NK-92 treated with Interleukin-12 subunit alpha and Interleukin-12 subunit beta, amount 100 ng/mL, for 24 hours (cell line): ENCODE measurements at regions not wholly inside any gene's neighbourhood (a gene's known extent, or its start where the extent isn't known, plus 50 kb on each side); places are given as distances from the start of the nearest gene placed in this dataset.

Experiments
- DNase-seq: peaks from one replicate; lab custom pipeline; 2025; lab: John Stamatoyannopoulos, UW

DNA sequence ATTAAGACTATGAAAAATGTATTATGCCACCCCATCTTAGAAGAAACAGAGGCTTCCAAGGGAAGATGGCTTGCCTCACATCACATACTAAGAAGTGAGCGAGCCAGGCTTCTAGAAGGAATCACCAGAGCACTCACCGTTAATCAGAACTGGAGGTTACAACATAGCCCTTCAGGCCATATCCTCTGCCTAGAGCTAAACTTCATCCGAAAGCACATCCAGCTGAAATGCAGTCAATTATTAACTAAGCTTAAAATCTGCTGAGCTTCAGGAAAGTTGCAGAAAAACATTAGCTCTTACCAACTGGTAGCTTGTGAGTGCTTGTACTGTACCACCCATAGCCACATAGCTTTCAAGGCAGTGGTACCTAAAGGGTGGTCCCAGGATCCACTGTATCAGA, 483.2 kb downstream of the TBL1XR1 start:
- no peak for DNase-seq

GRCh38 chr3:176712191-176712590, 485.1 kb downstream of the TBL1XR1 start:
- DNase-seq: no peak

DNA sequence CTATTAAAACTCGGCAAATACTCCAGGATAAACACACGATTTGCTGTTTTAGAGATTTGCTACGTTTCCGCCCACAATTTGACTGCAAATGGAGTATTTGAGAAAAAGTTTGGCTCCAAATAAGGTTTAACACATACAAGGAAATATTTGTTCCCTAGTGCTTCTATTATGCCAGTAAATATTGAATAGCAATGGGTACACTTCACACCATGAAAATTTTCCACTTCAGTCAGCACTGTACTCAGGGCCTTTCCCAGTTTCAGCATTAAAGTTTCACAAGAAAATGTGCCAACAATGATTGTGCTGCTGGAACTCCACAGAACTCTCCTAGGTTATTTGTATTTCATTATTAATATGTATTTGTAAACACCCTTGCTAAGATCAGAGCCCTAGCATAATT, 498.0 kb downstream of the TBL1XR1 start:
- DNase-seq: no peak

DNA sequence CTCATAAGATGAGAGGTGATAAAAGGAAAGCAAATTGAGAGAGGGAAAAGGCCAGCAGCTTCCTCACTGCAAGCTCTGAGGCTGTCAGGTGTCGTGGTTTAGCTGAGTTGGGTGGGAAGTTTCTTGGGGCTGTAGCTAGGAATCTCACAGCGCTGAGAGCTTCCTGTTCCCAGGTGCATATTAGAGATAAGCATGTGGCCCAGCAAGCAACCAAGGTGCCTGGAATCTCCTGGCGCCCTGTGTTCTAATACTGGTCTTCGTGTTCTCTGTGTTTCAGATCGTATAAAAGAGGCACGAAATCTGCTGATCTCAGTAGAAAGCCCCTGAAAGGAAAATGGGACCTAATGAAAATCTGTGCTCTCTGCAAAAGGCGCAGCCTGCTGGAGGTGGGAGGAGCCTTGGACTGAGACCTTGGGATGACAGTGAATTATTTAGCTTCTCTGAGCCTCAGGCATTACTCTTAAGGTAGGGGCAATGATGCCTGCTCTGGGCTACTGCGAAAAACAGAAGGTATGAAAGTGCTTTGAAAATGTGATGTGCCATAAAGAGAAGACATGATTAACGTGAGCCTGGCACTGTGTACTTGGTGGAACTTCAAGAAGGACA, 499.9 kb downstream of the TBL1XR1 start:
- no peak for DNase-seq

DNA sequence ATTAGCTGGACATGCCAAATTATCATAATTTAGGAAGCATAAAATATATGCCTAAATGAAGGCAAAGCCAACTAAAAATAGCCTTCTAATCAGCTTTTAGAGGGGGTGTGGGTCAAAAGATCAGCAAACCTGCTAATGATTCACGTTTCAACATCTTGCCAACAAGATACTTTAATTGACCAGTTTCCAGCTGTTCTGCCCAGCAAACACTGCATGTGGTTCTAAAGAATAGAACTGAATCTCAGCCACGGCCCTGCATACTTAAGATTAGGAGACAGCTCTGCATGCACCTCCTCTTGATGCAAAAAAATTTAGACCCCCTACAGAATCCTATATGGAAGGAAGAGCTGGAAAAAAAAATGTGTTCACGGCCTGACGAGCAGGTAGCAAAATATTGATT, 500.5 kb downstream of the TBL1XR1 start:
- DNase-seq: no peak

DNA sequence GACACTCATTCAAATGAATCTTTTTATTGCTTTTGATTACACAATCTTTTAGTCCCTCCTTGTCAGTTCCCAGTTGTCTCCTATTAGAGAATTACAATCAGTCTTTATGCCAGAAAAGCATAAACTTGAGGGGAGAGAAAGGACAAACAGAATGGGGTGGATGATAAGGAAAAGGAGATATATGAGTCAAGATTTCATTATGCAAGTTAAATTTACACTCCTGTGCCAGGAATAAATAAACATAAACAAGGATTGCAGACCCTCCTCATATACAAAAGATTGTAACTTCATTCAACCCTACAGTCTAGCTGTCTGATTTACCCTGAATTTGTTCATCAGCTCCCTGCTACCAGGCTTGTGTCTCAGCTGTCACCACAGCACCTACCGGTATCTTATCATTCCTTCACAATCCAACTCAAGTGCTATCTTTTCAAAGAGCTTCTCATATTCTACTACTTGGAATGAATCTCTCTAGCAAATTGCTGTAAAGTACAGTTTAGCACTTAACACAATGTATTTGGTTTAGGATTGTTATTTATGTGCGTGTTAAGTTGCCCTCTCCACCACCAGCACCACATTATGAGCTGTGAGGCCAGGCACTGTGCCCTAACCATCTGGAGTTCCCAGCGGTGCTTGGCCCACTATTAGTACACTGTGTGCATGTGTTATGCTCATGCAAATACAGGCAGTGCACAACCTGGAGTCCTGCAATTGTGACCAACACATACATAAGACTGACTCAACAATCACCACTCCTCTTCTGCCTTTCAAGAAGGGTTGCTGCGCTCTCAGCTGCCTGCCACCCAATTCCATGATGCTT, 504.1 kb downstream of the TBL1XR1 start:
- no peak for DNase-seq

DNA sequence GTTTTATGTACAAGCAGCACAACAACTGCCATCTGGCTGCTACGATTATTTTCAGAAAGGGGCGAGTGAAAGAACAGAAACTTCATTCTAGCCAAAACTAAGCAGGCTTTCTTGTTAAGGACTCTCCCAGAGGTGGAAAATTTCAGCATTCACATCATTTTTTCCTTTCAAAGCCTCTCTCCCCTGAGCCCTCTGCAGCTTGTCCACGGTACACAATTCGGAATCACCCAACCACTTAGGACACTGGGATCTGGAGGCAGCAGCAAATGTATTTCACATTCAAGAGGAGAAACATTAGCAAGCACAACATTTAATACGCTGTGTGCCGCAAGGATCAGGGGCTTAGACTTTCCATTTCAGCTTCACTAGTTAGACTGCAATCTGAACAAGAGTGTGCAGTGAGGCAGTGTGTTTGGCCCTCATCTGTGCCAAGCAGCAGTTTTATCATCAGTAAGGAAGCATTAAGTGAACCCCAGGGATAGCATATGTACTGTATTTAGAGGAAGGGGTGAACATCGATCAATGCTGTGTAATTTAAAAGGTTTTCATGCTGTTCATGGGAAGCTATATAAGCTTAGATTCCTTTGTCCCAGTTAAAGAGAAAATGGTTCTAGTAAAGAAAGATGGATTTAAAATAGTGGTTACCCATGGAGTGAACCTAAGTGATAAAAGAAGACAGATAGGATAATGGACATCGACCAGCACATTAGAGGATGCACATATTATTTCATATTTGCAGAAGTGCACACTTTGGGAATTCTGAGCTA, 504.9 kb downstream of the TBL1XR1 start:
- no peak for DNase-seq

DNA sequence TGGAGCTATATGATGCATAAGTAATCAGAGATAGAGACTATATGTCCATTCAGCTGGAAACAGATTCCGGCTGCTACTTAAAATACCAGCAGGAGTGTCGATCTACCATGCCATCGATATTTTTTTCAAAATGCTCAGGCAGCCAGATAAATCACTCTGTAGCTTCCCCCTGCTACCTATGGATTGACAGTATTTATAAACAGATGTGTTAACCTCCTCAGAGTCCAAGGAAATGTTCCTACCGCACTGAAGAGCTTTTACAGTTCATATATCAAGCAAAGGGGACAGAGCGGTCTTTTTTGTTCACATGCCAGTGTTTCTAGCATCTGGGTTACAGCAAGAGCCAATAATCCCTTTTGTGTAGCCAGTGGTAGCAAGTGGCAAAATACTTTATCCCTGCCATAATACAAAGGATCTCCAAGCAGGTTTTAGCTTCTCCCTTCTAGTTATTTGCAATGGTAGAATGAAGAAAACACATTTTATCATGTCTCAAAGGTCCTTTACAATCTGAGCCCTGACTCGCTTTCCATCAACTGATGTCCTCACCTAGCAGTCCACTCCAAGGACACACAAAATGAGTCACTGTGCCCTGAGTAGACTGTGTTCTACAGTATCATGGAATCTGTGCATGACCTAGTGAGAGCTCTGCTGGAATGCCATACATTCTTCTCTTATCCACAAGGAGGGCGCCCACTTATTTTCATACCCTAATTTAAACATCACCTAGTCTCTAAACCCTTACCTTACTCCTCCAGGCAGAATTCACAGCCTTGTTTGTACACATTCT, 507.0 kb downstream of the TBL1XR1 start:
- DNase-seq: no peak

DNA sequence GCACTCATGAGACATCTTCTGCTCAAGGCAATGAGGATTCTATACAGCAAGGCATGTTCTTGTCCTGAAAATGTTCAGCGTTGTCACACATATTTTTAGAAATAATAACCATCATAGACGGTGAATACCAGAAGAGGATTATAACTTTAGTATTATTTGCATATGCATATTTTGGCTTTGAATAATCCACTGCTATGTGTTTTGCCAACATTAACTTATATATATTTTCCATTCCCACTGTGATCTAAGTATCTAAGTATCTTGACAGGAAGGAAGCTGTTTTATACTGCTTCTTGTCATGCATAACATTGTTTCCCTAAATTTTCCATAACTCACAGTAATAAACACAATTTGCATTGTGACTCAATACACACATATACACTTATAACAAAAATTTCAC, 509.5 kb downstream of the TBL1XR1 start:
- no peak for DNase-seq

DNA sequence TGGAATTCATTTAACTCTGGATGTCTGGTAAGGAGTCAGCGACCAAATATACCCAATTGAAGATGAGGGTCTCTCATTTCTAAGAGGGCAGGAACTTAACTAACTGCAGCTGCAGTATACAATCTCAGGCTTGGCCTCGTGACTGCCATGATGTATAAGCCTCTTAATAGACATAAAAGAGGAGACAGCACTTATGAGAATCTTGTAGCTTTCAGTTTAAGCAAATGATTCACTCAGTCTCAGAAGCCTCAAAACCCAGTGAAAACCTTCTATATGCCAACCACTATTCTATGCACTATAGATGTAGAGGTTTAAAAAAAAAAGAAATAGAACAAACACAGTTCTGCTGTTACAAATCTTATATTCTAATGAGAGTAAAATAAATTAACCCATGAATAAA, 513.9 kb downstream of the TBL1XR1 start:
- DNase-seq: no peak

GRCh38 chr3:176663837-176664831, 533.1 kb downstream of the TBL1XR1 start:
- DNase-seq: no peak

GRCh38 chr3:176663387-176663786, 533.9 kb downstream of the TBL1XR1 start:
- DNase-seq: no peak

DNA sequence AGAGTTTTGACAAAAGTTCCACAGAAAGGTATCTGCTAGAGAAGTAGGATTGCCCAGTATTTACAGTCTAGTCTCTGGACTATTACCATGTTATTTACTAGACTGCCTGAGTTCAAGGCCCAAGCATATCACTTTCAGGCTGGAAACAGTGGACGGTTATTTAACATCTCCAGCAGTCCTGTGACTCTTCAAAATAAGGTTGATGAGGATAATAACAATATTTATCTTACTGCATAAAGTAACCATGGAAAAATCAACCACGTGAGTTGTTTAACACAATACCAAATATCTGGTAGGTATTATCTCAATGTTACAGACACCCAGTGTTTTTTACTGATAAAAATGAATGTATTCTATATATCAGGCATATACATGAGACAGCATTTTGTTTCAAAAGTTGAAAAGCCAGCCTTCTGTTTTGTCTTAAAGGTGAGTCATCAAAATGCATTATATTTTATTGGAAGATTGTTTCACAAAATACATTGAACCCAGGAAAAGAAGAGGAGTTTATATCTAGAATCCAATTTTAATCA, 535.8 kb downstream of the TBL1XR1 start:
- no peak for DNase-seq

- DNase-seq: no peak
Measured at GRCh38 chr3:176655404-176656094, 541.7 kb downstream of the TBL1XR1 start.

DNA sequence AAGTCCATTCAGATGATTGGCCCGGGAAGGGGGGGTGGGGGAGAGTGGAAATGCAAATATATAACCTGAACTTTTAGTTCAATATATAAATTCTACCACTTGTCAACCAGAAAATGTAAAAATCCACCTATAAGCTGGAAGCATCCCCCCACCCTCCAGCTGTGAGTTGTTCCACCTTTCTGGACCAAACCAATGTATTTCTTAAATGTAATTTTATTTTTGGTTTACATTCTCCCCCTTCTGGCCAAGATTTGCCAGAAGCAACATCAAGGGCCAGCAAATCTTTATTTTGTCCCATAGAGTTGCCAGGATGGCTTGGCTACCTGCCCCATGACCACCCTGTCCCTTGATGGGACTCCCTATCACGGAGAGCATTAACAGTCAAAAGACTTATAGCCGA, 545.7 kb downstream of the TBL1XR1 start:
- DNase-seq: no peak

DNA sequence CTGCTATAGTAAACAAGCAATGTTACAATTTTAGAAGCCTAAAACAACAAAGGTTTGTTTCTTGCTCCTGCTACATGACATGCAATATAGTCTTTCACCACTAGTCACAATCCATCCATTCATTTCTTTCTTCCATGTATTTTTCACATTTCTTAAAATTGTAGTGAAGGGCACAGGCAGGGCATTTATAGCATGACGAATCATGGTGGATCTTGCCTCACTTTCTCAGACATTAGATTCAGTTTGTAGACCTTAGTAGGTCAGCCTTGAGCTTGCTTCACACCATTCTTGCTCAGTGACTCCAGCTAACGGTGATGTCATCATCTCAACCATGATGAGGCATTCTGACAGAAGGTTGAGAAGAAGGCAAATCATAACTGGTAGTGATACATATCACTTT, 546.8 kb downstream of the TBL1XR1 start:
- DNase-seq: no peak

DNA sequence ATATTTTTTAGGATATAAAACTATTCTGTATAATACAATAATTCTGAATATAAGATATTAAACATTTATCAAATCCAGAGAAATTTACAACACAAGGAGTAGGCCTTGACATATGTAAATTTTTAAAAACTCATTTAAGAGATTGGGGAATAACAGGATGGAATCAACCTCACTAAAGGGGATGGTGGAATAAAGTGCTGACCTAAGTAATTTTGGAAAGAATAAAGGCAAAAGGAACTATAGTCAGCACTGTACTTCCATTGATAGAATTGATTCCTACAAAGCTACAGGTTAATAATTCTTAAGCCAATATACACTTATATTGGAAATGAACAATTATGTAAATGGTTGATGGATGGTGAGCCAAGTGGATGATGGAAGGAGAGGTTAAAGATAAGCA, 549.3 kb downstream of the TBL1XR1 start:
- DNase-seq: no peak

- no peak for DNase-seq
Measured at GRCh38 chr3:176633511-176633910, 563.8 kb downstream of the TBL1XR1 start.

DNA sequence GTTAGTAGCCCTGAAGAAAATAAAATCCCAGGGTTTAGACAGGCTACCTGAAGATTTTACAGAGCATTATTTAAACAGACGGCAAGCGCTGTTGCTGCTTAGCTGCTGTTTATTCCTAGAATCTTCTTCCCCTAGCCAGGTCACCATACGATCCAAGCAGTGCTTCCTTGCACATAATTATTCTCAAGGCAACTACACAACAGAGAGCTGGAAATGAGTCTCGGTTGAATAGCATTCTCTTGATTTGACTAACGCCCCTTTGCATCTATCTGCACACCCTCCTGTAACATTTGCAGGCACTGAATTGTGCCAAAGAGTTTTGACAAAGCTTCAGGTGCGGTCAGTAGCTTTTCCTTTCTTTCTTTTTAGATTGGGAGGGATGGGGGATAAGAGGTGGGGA, 564.4 kb downstream of the TBL1XR1 start:
- DNase-seq: no peak

- DNase-seq: no peak
Measured at GRCh38 chr3:176631165-176631564, 566.1 kb downstream of the TBL1XR1 start.
